22Rv1 (cell line): ENCODE measurements at regions not wholly inside any gene's neighbourhood (a gene's known extent, or its start where the extent isn't known, plus 50 kb on each side); places are given as distances from the start of the nearest gene placed in this dataset.

Source experiments
- ZFX ChIP-seq: fragments of 450-650 bp; IDR thresholded peaks from 2 replicates; pipeline ENCODE4 v1.6.1; 2017; ENCODE audit warnings: antibody characterized with exemption, borderline replicate concordance
- TF ChIP-seq, protein P1 (sequence below): fragments of 450-650 bp; IDR thresholded peaks from 2 replicates; pipeline ENCODE4 v1.5.1; 2017; ENCODE audit warnings: mild to moderate bottlenecking

DNA sequence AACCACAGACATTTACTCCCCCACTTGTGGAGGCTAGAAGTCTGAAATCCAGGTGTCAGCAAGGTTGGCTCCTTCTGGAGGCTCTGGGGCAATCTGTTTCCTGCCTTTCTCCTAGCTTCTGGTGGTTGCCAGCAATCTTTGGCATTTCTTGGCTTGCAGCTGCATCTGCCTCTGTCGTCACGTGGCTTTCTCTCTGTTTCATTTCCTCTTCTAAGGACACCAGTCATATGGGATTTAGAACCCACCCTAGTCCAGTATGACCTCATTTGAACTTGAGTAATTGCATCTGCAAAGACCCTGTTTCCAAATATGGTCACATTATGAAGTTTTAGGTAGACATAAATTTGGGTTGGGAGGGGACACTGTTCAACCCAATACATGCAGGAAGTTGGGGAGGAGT, 56.2 kb upstream of the EPB41L1 start:
- TF ChIP-seq, protein P1, sequence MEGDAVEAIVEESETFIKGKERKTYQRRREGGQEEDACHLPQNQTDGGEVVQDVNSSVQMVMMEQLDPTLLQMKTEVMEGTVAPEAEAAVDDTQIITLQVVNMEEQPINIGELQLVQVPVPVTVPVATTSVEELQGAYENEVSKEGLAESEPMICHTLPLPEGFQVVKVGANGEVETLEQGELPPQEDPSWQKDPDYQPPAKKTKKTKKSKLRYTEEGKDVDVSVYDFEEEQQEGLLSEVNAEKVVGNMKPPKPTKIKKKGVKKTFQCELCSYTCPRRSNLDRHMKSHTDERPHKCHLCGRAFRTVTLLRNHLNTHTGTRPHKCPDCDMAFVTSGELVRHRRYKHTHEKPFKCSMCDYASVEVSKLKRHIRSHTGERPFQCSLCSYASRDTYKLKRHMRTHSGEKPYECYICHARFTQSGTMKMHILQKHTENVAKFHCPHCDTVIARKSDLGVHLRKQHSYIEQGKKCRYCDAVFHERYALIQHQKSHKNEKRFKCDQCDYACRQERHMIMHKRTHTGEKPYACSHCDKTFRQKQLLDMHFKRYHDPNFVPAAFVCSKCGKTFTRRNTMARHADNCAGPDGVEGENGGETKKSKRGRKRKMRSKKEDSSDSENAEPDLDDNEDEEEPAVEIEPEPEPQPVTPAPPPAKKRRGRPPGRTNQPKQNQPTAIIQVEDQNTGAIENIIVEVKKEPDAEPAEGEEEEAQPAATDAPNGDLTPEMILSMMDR = no peak
- TF ChIP-seq ZFX = no peak
